ENCODE measurements at regions not wholly inside any gene's neighbourhood (a gene's known extent, or its start where the extent isn't known, plus 50 kb on each side); places are given as distances from the start of the nearest gene placed in this dataset.

- no peak for DNase-seq
Observed at GRCh38 chr6:14622909-14623505, 505.4 kb downstream of the CD83 start.

GRCh38 chr6:14625173-14625895, 507.8 kb downstream of the CD83 start:
- no peak for DNase-seq

- DNase-seq = no peak
Observed at GRCh38 chr6:14626556-14626955, 509.0 kb downstream of the CD83 start.

GRCh38 chr6:14630016-14630415, 512.4 kb downstream of the CD83 start:
- DNase-seq = no peak

DNA sequence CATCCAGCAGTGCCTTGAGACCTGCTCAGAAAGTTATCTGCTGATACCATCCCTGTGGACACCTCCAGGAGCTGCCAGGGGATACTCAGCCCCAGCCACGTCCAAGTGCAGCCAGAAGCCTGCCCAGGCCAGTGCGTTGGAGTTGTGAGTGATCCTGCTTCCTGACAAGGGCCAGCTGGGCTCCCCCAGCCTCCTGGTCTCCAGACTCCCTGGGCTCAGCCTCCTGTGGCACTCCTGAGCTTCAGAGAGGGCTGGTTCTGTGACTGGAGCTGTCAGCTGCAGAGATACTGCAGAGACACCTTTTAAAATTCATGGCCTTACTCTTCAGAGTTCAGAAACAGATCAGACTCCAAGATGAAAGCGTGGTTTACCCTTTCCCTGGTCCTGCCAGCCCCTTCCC, 515.9 kb downstream of the CD83 start:
- no peak for DNase-seq

DNA sequence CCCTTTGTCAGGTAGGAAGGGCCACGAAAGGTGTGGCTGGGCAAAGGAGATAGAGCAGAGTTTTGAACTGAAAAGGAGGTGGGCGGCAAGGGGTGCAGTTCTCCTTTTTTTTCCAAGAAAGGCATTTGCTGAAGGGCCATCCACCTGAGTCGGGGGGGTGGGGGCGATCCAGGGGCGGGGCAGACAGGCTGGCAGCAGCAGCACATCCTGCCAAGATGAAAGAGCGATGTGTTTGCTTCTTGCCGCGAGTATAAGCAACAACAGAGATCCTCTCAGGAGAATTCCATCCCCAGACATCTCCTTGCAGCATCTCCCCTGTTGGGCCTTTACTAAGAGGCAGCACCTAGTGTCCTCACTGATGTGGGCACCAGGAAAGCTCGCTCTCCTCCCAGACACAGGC, 516.5 kb downstream of the CD83 start:
- DNase-seq = no peak

GRCh38 chr6:14635195-14635594, 517.6 kb downstream of the CD83 start:
- DNase-seq = no peak

GRCh38 chr6:14635934-14636591, 518.5 kb downstream of the CD83 start:
- no peak for DNase-seq

GRCh38 chr6:14638435-14638905, 520.9 kb downstream of the CD83 start:
- DNase-seq = no peak

DNA sequence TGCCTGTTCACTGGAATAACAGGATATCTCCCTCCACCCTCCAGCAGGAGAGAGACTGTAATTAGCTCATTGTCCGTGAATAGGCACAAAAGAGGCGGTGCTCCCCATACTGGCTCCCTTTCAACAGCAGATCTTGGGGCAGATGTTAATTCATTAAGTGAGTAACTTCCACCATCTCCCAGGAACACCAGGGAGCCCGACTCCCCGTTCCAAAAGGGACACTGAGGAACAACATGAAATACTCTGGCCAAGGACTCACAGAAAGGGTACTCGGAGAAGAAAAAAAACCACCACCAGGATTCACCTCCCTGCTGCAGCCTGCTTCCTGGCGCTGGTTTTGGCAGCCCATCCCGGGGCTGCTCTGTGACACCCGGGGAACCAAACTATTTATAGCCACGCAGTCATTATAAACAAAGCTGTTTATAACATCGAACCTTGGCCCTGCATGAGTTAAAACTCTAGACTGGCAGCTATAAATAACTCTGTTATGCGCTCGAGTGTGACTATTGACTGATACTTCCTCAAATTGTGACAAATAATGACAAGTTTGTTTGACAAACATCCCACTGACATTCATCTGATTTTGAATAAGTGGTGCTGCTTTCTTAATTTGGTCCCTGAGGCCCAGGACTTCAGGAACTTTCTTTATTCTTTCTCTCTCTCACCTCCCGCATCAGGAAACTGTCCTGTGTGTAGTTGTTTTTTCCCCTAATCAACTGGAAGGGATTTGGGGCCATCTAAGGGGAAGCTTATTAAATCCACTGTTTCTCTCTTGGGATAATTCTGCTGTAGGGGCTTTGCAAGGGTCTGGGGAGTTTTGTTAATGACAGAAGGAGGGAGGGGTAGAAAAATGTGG, 521.6 kb downstream of the CD83 start:
- peak; percentile 50 to 78 for DNase-seq

DNA sequence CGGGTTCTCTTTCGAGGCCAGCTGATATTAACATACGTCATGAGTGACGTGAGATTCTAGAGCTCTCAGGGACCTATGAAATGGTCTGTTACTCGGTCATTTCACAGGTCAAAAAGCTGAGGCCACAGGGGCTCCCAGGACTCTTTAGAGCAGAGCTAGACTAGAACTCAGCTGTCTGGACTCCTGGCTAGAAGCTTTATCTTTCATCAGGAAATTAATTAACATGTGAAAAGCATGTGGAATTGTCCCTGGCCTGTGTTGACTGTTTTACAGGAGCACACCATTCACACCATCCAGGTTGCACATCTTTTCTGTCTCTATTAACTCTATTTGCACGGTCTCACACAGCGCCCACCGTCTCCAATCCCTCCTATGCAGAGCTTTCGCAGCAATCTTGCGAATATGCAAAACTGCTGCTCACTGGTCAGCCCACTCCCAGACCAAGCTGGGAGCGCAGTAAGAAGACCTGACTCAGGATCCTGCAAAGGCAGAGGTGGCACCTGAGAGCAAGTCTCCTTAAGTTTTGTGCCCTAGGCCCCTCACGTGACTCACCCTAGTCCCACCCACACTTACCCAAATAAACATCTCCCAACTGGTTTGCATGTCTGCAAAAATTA, 522.5 kb downstream of the CD83 start:
- DNase-seq = no peak

GRCh38 chr6:14640631-14641030, 523.1 kb downstream of the CD83 start:
- no peak for DNase-seq

- DNase-seq = no peak
Observed at GRCh38 chr6:14641423-14642135, 524.0 kb downstream of the CD83 start.

- DNase-seq = no peak
Observed at GRCh38 chr6:14642136-14642505, 524.5 kb downstream of the CD83 start.

GRCh38 chr6:14642842-14643241, 525.3 kb downstream of the CD83 start:
- no peak for DNase-seq

DNA sequence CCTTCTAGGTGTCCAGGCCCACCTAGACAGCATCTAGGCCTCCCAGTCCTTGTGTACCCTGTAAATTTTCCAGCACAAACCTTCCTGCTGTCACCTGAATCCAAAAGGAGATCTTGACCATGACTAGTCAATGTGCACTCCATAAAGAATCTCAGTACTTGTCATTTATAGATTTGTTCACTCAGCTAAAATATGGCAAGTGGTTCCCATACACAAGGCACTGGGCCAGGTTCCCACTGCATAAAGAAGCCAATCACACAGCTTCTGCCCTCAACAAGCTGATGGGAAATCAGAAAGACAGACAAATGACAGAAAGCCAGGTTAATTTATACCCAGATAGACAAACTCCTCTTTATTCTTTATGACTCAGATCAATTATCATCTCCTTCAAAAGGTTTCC, 526.8 kb downstream of the CD83 start:
- no peak for DNase-seq

DNA sequence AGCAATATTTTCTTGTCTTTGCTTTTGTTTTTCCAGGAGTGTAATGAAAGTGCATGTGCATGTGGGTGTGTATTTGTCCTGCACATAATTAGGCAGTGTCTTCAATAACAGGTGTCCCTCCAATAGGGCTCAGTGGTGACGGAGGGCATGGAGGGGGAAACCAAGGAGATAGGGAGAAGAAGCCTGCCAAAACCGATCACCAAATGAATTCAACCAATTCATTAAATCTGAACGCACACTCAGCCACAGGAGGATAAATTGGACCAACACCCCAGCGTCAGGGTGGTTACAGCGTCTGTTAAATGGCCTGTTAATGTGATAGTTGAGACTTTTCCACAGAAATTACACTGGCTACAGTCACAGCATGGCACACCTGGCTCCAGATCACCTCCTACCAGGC, 527.6 kb downstream of the CD83 start:
- DNase-seq = peak in 1 of 2 experiments; percentile 55

GRCh38 chr6:14645841-14646240, 528.3 kb downstream of the CD83 start:
- DNase-seq = no peak

- DNase-seq = no peak
Observed at GRCh38 chr6:14646371-14646770, 528.8 kb downstream of the CD83 start.

GRCh38 chr6:14647357-14647756, 529.8 kb downstream of the CD83 start:
- no peak for DNase-seq

- no peak for DNase-seq
Observed at GRCh38 chr6:14652536-14652935, 535.0 kb downstream of the CD83 start.
